ENCODE measurements at regions not wholly inside any gene's neighbourhood (a gene's known extent, or its start where the extent isn't known, plus 50 kb on each side); places are given as distances from the start of the nearest gene placed in this dataset.

DNA sequence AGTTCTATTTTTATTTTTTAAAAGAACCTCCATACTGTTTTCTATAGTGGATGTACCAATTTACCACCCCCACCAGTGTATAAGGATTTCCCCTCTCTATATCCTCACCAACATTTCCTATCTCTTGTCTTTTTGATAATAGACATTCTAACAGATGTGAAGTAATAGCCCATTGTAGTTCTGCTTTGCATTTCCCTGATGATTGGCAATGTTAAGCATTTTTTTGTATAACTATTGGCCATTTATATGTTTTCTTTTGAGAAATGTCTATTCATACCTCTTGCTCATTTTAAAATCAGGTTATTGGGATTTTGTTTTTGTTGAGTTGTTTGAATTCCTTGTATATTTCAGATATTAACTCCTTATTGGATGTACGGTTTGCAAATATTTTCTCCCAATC, 251.1 kb upstream of the HTR2C start:
- in situ Hi-C loops (cut with HindIII; ENCODE audit: extremely low pct_ligation_motif_present, low pct_unique_long_range_greater_than_20kb) (no loop called here), intact Hi-C loops (cut with micrococcal nuclease; ENCODE audit: unreplicated experiment) (no loop called here)
- FAIRE-seq (no peak), DNase-seq (ENCODE audit: low spot score) (no peak), ATAC-seq (no peak)
- Histone ChIP-seq H3K27me3 (ENCODE audit: control insufficient read depth in 1 of 2, insufficient read depth in 2 of 2, low read length in 2 of 2) (no peaks in the 10 kb centered on the region), H2AFZ (ENCODE audit: low read length) (no peak overlapping the region), H3K36me3 (replicated peaks in 1 of 2; ENCODE audit: control insufficient read depth in 1 of 2, insufficient read depth in 2 of 2, low read length in 2 of 2) (no peaks in the 10 kb centered on the region), H3K9me3 (ENCODE audit: low read length) (no peaks in the 10 kb centered on the region), H3K9ac (ENCODE audit: insufficient read depth, low read depth, low read length) (no peak overlapping the region), H3K4me2 (ENCODE audit: low read depth, low read length) (no peak overlapping the region), H3K79me2 (ENCODE audit: insufficient read depth, low read length) (no peaks in the 10 kb centered on the region), H3K27ac (ENCODE audit: extremely low read length, insufficient read depth, low read length) (no peak overlapping the region), H4K20me1 (ENCODE audit: insufficient read depth, low read length) (no peaks in the 10 kb centered on the region), H3K4me3 (replicated peaks in 1 of 3; ENCODE audit: insufficient read depth in 1 of 3, low read depth in 2 of 3, low read length in 3 of 3) (no peak overlapping the region), H3K4me1 (ENCODE audit: insufficient read depth, low read length) (no peaks in the 10 kb centered on the region)
- TF ChIP-seq YY1 (IDR thresholded peaks at IDR 0.05; ENCODE audit: insufficient read depth, insufficient replicate concordance, low read depth, low read length) (no peak), ZNF234 (CRISPR knock-in tag; conservative IDR thresholded peaks at IDR 0.05) (no peak), ZNF33B (CRISPR knock-in tag; IDR thresholded peaks at IDR 0.05) (no peak), HNRNPK (IDR thresholded peaks at IDR 0.05; ENCODE audit: low read depth, low read length, poor library complexity, severe bottlenecking) (no peak), TP53 (CRISPR knock-in tag; conservative IDR thresholded peaks at IDR 0.05) (no peak), FOXC1 (CRISPR knock-in tag; IDR thresholded peaks at IDR 0.05; ENCODE audit: borderline replicate concordance) (no peak), NAIF1 (CRISPR knock-in tag; IDR thresholded peaks at IDR 0.05; ENCODE audit: borderline replicate concordance) (no peak), FLYWCH1 (CRISPR knock-in tag; IDR thresholded peaks at IDR 0.05) (no peak), ZIK1 (CRISPR knock-in tag; IDR thresholded peaks at IDR 0.05; ENCODE audit: borderline replicate concordance, low read depth) (no peak), ZNF777 (CRISPR knock-in tag; IDR thresholded peaks at IDR 0.05) (no peak), MYNN (CRISPR knock-in tag; IDR thresholded peaks at IDR 0.05; ENCODE audit: low read depth) (no peak), ZNF207 (IDR thresholded peaks at IDR 0.05; ENCODE audit: borderline replicate concordance) (no peak), IKZF4 (CRISPR knock-in tag; IDR thresholded peaks at IDR 0.05; ENCODE audit: borderline replicate concordance, low read depth, not compliant biosample characterization) (no peak), ZNF747 (CRISPR knock-in tag; IDR thresholded peaks at IDR 0.05; ENCODE audit: borderline replicate concordance) (no peak), ZNF468 (CRISPR knock-in tag; IDR thresholded peaks at IDR 0.05) (no peak)
- TF ChIP-seq, protein P1, sequence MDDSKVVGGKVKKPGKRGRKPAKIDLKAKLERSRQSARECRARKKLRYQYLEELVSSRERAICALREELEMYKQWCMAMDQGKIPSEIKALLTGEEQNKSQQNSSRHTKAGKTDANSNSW (CRISPR knock-in tag; IDR thresholded peaks at IDR 0.05; ENCODE audit: borderline replicate concordance) = no peak
- TF ChIP-seq, protein P2, sequence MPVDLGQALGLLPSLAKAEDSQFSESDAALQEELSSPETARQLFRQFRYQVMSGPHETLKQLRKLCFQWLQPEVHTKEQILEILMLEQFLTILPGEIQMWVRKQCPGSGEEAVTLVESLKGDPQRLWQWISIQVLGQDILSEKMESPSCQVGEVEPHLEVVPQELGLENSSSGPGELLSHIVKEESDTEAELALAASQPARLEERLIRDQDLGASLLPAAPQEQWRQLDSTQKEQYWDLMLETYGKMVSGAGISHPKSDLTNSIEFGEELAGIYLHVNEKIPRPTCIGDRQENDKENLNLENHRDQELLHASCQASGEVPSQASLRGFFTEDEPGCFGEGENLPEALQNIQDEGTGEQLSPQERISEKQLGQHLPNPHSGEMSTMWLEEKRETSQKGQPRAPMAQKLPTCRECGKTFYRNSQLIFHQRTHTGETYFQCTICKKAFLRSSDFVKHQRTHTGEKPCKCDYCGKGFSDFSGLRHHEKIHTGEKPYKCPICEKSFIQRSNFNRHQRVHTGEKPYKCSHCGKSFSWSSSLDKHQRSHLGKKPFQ (CRISPR knock-in tag; IDR thresholded peaks at IDR 0.05; ENCODE audit: insufficient replicate concordance) = no peak
- TF ChIP-seq, protein P3, sequence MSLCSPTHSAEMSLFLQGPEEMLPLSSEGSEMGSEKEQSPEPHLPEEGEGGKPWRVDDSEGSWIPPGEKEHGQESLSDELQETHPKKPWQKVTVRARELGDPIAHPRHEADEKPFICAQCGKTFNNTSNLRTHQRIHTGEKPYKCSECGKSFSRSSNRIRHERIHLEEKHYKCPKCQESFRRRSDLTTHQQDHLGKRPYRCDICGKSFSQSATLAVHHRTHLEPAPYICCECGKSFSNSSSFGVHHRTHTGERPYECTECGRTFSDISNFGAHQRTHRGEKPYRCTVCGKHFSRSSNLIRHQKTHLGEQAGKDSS (CRISPR knock-in tag; IDR thresholded peaks at IDR 0.05; ENCODE audit: borderline replicate concordance, low read depth) = no peak
- TF ChIP-seq, protein P4, sequence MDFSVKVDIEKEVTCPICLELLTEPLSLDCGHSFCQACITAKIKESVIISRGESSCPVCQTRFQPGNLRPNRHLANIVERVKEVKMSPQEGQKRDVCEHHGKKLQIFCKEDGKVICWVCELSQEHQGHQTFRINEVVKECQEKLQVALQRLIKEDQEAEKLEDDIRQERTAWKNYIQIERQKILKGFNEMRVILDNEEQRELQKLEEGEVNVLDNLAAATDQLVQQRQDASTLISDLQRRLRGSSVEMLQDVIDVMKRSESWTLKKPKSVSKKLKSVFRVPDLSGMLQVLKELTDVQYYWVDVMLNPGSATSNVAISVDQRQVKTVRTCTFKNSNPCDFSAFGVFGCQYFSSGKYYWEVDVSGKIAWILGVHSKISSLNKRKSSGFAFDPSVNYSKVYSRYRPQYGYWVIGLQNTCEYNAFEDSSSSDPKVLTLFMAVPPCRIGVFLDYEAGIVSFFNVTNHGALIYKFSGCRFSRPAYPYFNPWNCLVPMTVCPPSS (IDR thresholded peaks at IDR 0.05) = no peak
- TF ChIP-seq, protein P5, sequence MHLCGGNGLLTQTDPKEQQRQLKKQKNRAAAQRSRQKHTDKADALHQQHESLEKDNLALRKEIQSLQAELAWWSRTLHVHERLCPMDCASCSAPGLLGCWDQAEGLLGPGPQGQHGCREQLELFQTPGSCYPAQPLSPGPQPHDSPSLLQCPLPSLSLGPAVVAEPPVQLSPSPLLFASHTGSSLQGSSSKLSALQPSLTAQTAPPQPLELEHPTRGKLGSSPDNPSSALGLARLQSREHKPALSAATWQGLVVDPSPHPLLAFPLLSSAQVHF (CRISPR knock-in tag; IDR thresholded peaks at IDR 0.05) = no peak
- BruUV-seq (replicated peaks) = no TSS peak
- ChIA-PET POLR2A (no interaction called here), CTCF (ENCODE audit: low intra/inter-chr PET ratio, low total read pairs) (no interaction called here)
- WGBS (ENCODE audit: low lambda C conversion rate) = 7% methylated on average over 1 of the region's 1 CpG

Data from HepG2 (cell line).